Thoracic aorta (tissue), 2 donors: ENCODE measurements at regions not wholly inside any gene's neighbourhood (a gene's known extent, or its start where the extent isn't known, plus 50 kb on each side); places are given as distances from the start of the nearest gene placed in this dataset.

Source experiments
- ATAC-seq: fragments of 150-250 bp; one replicate; pipeline ENCODE4 v1.8.0; 2017; ENCODE audit warnings: low read depth; ENCODE audit not compliant: insufficient number of reproducible peaks, low FRiP score
- DNase-seq: peaks from one replicate; pipeline ENCODE4 v3.0.0-alpha.2; 2020; ENCODE audit warnings: low spot score
- H3K27ac ChIP-seq, 2 donors: fragments of 200-600 bp; sonication (generic); 1 replicate in 1 of 2; 2 replicates in 1 of 2; pipeline ENCODE4 v1.5.1; 2016; ENCODE audit warnings: mild to moderate bottlenecking in 2 of 2, moderate library complexity in 2 of 2
- H3K27me3 ChIP-seq: fragments of 200-600 bp; sonication (generic); replicated peaks from 2 replicates; pipeline ENCODE4 v1.6.0; 2016; ENCODE audit warnings: mild to moderate bottlenecking; ENCODE audit not compliant: insufficient read depth
- H3K36me3 ChIP-seq: fragments of 200-600 bp; sonication (generic); one replicate; pipeline ENCODE4 v1.5.1; 2016
- H3K4me1 ChIP-seq, 2 donors: fragments of 200-600 bp; sonication (generic); 1 replicate in 1 of 2; 2 replicates in 1 of 2; pipeline versions ENCODE4 v1.5.1 to v1.6.0; 2016; ENCODE audit warnings: low read depth in 2 of 2, mild to moderate bottlenecking in 1 of 2; ENCODE audit not compliant: control insufficient read depth in 1 of 2
- H3K4me3 ChIP-seq: fragments of 200-600 bp; sonication (generic); 2 replicates; pipeline ENCODE4 v1.5.1; 2016; ENCODE audit warnings: mild to moderate bottlenecking
- H3K9me3 ChIP-seq: fragments of 200-600 bp; sonication (generic); 2 replicates; pipeline ENCODE4 v1.5.1; 2016
- TF ChIP-seq, protein P1 (sequence below): fragments of 200-600 bp; sonication (generic); IDR thresholded peaks from one replicate; pipeline ENCODE4 v1.5.1; 2019; ENCODE audit warnings: antibody characterized with exemption

DNA sequence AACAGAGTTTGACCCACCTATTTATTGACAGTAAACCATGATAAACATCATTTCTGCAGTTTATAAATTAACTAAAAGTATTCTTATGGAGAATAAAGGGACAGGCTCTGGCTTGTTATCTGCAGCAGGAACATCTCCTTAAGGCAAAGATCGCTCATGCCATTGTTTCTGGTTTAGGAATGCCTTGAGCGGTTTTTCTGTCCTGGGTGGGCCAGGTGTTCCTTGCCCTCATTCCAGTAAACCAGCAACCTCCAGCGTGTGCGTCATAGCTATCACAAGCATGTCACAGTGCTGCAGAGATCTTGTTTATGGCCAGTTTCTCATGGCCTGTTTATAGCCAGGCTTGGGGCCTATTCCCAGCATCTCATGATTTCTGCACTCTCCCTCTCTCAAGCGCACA is 521.7 kb downstream of the HINT1 start:
- no peaks in the 10 kb centered on the region for H3K36me3 ChIP-seq
- no peaks in the 10 kb centered on the region for H3K27me3 ChIP-seq
- no peaks in the 10 kb centered on the region for H3K9me3 ChIP-seq
- TF ChIP-seq, protein P1, sequence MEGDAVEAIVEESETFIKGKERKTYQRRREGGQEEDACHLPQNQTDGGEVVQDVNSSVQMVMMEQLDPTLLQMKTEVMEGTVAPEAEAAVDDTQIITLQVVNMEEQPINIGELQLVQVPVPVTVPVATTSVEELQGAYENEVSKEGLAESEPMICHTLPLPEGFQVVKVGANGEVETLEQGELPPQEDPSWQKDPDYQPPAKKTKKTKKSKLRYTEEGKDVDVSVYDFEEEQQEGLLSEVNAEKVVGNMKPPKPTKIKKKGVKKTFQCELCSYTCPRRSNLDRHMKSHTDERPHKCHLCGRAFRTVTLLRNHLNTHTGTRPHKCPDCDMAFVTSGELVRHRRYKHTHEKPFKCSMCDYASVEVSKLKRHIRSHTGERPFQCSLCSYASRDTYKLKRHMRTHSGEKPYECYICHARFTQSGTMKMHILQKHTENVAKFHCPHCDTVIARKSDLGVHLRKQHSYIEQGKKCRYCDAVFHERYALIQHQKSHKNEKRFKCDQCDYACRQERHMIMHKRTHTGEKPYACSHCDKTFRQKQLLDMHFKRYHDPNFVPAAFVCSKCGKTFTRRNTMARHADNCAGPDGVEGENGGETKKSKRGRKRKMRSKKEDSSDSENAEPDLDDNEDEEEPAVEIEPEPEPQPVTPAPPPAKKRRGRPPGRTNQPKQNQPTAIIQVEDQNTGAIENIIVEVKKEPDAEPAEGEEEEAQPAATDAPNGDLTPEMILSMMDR: no peak
- no peaks in the 10 kb centered on the region for H3K4me1 ChIP-seq
- H3K27ac ChIP-seq: no peak overlapping the region
- no peak overlapping the region for H3K4me3 ChIP-seq
- ATAC-seq: no peak
- DNase-seq: no peak

- no peak overlapping the region for H3K4me3 ChIP-seq
- DNase-seq: no peak
- H3K27me3 ChIP-seq: no peaks in the 10 kb centered on the region
- H3K9me3 ChIP-seq: no peaks in the 10 kb centered on the region
- no peaks in the 10 kb centered on the region for H3K4me1 ChIP-seq
- TF ChIP-seq, protein P1: no peak
- H3K27ac ChIP-seq: no peak overlapping the region
- no peaks in the 10 kb centered on the region for H3K36me3 ChIP-seq
- ATAC-seq: no peak
These were observed 522.6 kb downstream of the HINT1 start for GRCh38 chr5:130642461-130642860.

DNA sequence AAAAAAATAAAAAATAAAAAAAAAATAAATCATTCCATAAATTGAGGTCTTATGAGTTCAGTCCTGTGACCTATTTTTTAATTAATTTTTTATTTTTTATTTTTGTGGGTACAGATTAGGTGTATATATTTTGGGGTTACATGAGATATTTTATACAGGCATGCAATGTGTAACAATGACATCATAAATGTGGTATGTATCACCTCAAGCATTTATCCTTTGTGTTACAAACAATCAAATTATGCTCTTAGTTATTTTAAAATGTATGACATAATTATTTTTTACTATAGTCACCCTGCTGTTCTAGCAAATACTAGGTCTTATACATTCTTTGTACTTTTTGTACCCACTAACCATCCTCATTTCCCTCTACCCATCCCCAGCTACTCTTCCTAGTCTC is 537.9 kb downstream of the HINT1 start:
- TF ChIP-seq, protein P1: no peak
- no peak for DNase-seq
- H3K4me3 ChIP-seq: no peak overlapping the region
- H3K27ac ChIP-seq: no peak overlapping the region
- H3K9me3 ChIP-seq: peaks cover 3% of the 10 kb centered on the region
- H3K27me3 ChIP-seq: no peaks in the 10 kb centered on the region
- no peak for ATAC-seq
- no peaks in the 10 kb centered on the region for H3K4me1 ChIP-seq
- H3K36me3 ChIP-seq: no peaks in the 10 kb centered on the region

DNA sequence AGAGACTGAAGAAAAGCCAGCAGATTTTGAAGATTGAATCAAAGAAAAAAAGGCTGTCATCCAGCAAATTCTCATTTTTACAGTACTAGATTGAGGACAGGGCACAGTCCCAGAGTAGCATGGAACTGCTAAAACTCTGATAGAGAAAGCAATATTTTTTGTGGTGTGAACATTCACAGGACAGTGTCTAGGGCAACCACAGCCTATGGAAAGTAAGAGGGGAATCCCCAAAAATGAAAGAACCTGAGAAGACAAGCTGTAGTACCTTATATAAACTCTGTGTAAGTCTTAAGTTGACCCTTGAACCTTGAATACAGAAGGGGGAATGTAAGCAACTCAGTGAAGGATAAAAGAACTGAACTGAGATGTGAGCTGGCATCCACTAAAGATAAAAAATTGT is 540.3 kb downstream of the HINT1 start:
- H3K9me3 ChIP-seq: no peaks in the 10 kb centered on the region
- H3K4me3 ChIP-seq: no peak overlapping the region
- no peaks in the 10 kb centered on the region for H3K27me3 ChIP-seq
- no peaks in the 10 kb centered on the region for H3K36me3 ChIP-seq
- ATAC-seq (no peak), DNase-seq (no peak)
- no peak overlapping the region for H3K27ac ChIP-seq
- TF ChIP-seq, protein P1: no peak
- no peaks in the 10 kb centered on the region for H3K4me1 ChIP-seq

DNA sequence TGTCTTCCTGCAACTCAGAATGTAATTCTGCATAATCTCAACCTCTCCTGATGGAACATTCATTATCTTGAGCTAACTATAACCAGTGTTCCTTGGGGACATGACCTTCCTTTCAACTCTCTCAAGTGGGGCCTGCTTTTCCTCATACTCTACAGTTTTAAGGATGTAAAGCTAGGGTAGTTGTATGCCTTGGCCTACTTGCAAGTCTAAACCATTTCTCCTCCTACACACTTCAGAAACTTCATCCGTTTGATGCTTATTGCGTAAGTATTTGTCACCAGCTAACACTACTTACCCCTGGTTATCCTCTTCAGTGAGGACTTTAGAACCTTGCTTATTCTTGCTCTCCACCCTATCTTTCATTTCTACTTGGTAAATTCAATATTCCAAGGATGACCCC is 548.9 kb downstream of the HINT1 start:
- Histone ChIP-seq H3K4me1 (no peaks in the 10 kb centered on the region), H3K9me3 (no peaks in the 10 kb centered on the region), H3K27ac (no peak overlapping the region), H3K4me3 (no peak overlapping the region), H3K27me3 (no peaks in the 10 kb centered on the region), H3K36me3 (no peaks in the 10 kb centered on the region)
- TF ChIP-seq, protein P1: no peak
- no peak for ATAC-seq
- DNase-seq: no peak
